ENCODE measurements at regions not wholly inside any gene's neighbourhood (a gene's known extent, or its start where the extent isn't known, plus 50 kb on each side); places are given as distances from the start of the nearest gene placed in this dataset.
"Not testable (repeated sequence)": the region's sequence is repeated elsewhere in the genome, so short reads cannot be mapped to it uniquely, and the experiment has no call there.

DNA sequence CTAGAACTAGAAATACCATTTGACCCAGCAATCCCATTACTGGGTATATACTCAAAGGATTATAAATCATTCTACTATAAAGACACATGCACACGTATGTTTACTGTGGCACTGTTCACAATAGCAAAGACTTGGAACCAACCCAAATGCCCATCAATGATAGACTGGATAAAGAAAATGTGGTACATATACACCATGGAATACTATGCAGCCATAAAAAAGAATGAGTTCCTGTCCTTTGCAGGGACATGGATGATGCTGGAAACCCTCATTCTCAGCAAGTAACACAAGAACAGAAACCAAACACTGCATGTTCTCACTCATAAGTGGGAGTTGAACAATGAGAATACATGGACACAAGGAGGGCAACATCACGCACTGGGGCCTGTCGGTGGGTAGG lies 550.3 kb upstream of the USP24 start:
- not testable (repeated sequence) for DNase-seq

GRCh38 chr1:55751776-55752175 lies 536.6 kb upstream of the USP24 start:
- no peak for DNase-seq

- DNase-seq = no peak
These were observed 535.4 kb upstream of the USP24 start for GRCh38 chr1:55750628-55750995.

DNA sequence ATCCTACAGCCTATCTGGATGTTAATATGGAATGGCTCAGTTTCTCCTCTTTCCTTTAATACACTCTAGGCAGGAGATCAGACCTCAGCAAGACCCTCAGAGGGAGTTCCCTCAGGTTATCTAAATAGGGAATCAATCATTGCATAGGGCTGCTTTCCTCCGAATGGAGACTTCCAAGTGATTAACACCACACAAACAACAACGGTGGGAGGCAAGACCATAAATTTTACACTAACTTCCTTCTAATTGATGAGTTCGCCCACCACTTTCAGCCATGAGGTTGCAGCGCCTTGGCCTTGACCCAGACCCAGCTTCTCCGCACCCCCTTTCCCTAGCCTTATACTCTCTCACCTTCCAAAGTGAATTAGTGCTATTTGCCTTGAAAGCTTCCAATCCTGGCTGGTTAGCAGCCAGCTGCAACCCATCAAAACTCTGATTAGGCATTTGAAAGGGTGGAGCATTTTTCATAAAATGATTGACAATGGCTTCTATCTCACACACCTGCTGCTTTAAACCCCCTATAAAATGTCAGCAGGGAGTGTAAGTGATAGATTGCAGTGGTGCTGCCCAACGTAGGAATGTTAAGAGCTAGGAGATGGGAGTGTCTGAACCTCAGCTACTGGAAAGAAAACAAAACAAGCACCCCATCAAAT lies 534.9 kb upstream of the USP24 start:
- DNase-seq = peak; percentile 6

DNA sequence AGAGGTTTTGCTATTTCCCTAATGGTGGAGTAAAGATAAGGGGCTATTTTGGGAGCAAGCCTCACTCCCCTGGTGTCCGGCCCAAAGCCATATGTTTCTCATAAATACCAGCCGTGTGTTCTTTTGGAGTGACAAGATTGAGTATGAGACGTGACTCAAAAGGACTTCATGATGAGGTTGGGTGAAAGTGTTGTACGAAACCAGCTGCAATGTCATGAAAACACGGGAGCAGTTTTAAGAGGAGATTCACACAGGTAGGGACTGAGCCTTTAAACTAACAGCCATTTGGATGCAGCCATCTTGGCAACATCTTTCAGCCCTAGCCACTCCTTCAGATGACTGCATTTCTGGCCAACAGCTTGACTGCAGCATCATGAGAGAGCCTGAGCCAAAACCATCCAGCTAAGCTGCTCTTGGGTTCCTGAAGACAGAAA lies 532.3 kb upstream of the USP24 start:
- no peak for DNase-seq

- no peak for DNase-seq
These were observed 531.5 kb upstream of the USP24 start for GRCh38 chr1:55746710-55747109.

DNA sequence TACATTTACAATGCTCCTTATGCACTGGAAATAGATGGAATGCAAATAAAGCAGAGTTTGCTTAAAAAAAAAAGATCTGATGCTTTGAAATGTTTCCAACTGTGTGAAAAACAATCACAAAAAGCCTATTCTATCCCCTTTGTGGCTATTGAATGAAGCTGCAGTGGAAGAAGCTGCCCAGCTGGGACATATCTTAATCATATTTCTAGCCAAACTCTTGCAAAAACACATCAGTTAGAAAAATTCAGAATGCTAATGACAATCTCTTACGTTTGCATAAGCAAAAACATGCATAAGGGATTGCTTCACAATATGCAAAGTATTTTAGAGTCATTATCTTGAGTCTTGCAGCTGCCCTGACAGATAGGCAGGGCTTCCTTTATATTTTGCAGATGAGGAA lies 526.4 kb upstream of the USP24 start:
- no peak for DNase-seq

DNA sequence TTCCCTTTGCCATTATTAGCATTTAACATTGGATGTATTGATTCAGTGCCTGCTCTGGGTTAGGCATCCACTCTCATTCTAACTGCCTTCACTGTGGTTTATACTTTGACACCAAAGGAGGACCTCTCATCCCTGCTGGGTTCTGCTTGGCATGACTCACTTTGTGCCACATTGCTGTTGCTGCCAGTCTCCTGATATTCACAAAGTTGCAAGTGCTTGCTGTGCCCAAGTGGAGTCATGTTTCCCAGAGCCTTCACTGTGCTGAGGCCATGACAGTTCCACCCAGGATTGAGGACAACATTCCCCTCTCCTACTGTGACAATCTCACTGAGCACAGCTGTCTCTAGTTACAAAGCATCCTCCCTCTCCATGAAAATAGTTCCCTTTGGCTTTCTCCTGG lies 519.9 kb upstream of the USP24 start:
- DNase-seq = no peak

DNA sequence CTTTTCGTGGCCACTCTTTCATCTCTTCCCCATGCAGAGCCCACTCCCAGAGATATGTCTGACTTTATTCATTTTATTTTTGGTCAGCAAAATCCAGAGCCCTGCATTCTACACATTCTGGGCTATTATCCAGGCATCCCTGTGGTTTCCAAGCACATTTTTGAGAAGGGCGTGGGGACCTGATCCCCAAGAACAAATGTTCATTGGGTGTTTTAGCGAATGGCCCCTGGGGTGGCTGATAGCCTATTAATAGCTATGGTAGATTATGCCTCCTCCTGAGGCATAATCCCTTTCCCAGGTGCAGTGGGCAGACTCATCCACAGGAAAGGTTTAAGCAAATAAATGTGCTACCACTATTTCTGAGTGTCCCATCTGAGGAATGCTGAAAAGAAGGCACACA lies 511.8 kb upstream of the USP24 start:
- no peak for DNase-seq

GRCh38 chr1:55725378-55725777 lies 510.2 kb upstream of the USP24 start:
- DNase-seq = no peak

- no peak for DNase-seq
These were observed 509.6 kb upstream of the USP24 start for GRCh38 chr1:55724551-55725325.

- no peak for DNase-seq
These were observed 507.8 kb upstream of the USP24 start for GRCh38 chr1:55723001-55723400.

DNA sequence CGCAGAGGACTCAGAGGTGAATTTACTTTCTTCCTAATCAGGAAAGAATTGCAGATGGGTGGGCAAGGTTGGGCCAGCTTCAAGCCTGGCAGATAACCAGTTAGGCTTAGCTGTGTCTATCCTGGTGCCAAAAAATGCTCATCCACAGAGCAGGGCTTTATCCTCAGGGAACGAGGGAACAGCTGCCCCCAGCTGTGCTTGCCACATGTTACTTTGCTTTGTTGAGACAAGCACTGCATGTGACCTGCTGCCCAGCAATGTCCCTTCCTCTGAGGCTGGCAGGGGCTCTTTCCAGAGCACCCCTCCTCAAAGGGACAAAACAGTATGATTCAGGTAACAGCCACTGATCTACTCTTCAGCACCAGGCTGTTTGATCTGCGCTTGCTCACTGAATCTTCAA lies 505.1 kb upstream of the USP24 start:
- DNase-seq = no peak

- no peak for DNase-seq
These were observed 503.9 kb upstream of the USP24 start for GRCh38 chr1:55718758-55719671.

GRCh38 chr1:55717111-55717510 lies 501.9 kb upstream of the USP24 start:
- DNase-seq = no peak

DNA sequence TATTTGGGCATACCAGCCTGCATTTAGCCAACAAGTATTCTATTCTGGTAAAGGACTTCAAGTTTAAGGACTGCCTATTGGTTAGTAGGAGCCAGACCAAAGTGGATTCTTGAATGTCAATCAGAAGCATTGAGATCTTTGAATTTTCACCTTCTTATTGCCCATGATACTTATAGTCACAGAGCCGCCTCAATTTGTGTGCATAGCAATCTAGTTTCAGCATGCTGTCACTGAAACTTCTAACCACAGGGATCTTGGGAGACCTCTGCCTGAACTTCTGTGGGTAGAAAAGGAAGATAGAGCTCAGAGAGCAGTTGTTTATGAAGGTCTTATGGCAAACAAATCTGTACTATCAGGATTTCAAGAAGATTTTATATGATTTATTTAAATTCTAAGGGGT lies 501.4 kb upstream of the USP24 start:
- DNase-seq = no peak

GRCh38 chr1:55716151-55716550 lies 501.0 kb upstream of the USP24 start:
- no peak for DNase-seq

DNA sequence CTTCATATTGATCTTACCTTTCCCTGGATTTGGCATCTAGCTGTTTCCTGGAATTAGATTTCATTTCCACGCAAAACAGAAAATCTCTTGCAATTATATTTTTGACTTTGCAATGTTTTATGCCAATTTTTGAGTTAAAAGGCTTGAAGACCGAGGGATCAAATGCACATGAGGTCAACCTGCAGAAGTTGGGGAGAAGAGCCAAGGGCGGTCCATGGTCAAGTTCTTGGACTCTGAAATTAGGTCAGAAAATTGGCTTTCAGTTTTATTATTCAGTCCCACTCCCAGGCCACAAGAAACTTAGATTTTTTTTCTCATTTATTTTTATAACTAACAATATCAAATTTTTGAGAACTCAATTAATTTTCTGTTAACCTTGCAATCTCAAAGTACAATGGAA lies 499.1 kb upstream of the USP24 start:
- no peak for DNase-seq

- no peak for DNase-seq
These were observed 498.4 kb upstream of the USP24 start for GRCh38 chr1:55713516-55713915.

DNA sequence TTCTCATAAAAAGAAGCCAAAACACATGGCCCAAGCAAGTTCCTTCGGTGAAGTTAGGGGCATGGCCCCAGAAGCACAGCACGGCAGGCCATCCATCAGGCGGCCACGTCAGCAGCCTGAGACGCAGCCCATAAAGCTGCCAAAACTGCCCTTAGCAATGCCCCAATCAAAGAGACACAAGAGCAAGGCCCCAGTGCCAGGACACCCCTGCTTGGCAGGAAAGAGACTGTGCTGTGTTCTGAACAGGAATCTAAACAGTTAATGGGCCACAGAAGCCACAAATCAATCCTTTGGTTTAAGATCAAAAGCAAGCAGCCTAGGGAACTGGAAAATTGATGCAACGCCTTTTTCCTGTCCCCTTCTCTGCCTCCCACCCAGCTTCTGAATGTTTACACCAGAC lies 497.0 kb upstream of the USP24 start:
- peak; percentile 56 for DNase-seq

- DNase-seq = no peak
These were observed 493.6 kb upstream of the USP24 start for GRCh38 chr1:55708781-55709180.

- DNase-seq = no peak
These were observed 492.7 kb upstream of the USP24 start for GRCh38 chr1:55707846-55708245.

DNA sequence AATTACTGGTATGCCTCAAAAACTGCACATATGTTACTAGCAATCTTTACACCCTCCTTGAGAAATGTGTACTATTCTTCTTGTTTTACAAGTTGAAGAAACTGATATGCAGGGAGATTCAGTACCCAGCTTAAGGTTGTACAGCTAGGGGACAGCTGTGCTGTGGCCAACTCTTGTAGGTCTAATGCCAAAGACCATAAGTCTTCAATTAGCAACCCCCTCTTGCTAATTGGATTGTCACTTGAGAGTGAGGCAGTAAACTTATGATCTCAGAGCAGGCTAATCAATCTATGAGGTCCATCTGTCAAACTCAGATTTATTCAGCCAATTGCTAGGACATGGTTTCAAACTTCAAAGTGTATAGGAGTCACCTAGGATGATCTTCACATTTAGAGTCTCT lies 492.0 kb upstream of the USP24 start:
- no peak for DNase-seq

All from right kidney (tissue), 1 donor.